ENCODE measurements at regions not wholly inside any gene's neighbourhood (a gene's known extent, or its start where the extent isn't known, plus 50 kb on each side); places are given as distances from the start of the nearest gene placed in this dataset.

GRCh38 chr12:17108877-17109541 is 503.0 kb upstream of the LMO3 start:
- Histone ChIP-seq H3K9me3 (no peaks in the 10 kb centered on the region), H3K36me3 (no peaks in the 10 kb centered on the region), H3K4me1 (no peaks in the 10 kb centered on the region), H3K4me3 (no peak overlapping the region), H3K27ac (no peak overlapping the region), H3K27me3 (no peaks in the 10 kb centered on the region)
- DNase-seq: no peak
- TF ChIP-seq CTCF (IDR thresholded peaks at IDR 0.05) (no peak), POLR2A (IDR thresholded peaks at IDR 0.05) (no peak)

GRCh38 chr12:17104801-17105200 is 498.8 kb upstream of the LMO3 start:
- Histone ChIP-seq H3K36me3 (no peaks in the 10 kb centered on the region), H3K27ac (no peak overlapping the region), H3K9me3 (no peaks in the 10 kb centered on the region), H3K27me3 (no peaks in the 10 kb centered on the region), H3K4me1 (no peaks in the 10 kb centered on the region), H3K4me3 (no peak overlapping the region)
- no peak for DNase-seq
- no peak for TF ChIP-seq CTCF (IDR thresholded peaks at IDR 0.05)
- no peak for TF ChIP-seq POLR2A (IDR thresholded peaks at IDR 0.05)

- H3K36me3 ChIP-seq: no peaks in the 10 kb centered on the region
- no peaks in the 10 kb centered on the region for H3K27me3 ChIP-seq
- no peaks in the 10 kb centered on the region for H3K9me3 ChIP-seq
- H3K4me1 ChIP-seq: no peaks in the 10 kb centered on the region
- TF ChIP-seq POLR2A (IDR thresholded peaks at IDR 0.05): no peak
- DNase-seq: no peak
- H3K27ac ChIP-seq: no peak overlapping the region
- no peak overlapping the region for H3K4me3 ChIP-seq
These were observed 491.7 kb upstream of the LMO3 start for GRCh38 chr12:17097674-17098073.

GRCh38 chr12:17084831-17085230 is 478.9 kb upstream of the LMO3 start:
- Histone ChIP-seq H3K27me3 (no peaks in the 10 kb centered on the region), H3K4me3 (no peak overlapping the region), H3K9me3 (no peaks in the 10 kb centered on the region), H3K4me1 (no peaks in the 10 kb centered on the region), H3K36me3 (no peaks in the 10 kb centered on the region), H3K27ac (no peak overlapping the region)
- no peak for TF ChIP-seq CTCF (IDR thresholded peaks at IDR 0.05)
- DNase-seq: no peak

- Histone ChIP-seq H3K27ac (no peak overlapping the region), H3K9me3 (no peaks in the 10 kb centered on the region), H3K36me3 (no peaks in the 10 kb centered on the region), H3K4me1 (no peaks in the 10 kb centered on the region), H3K27me3 (no peaks in the 10 kb centered on the region), H3K4me3 (no peak overlapping the region)
- DNase-seq: no peak
- no peak for TF ChIP-seq POLR2A (IDR thresholded peaks at IDR 0.05)
- TF ChIP-seq CTCF (IDR thresholded peaks at IDR 0.05): no peak
These were observed 473.4 kb upstream of the LMO3 start for GRCh38 chr12:17079251-17079909.

- no peaks in the 10 kb centered on the region for H3K27me3 ChIP-seq
- H3K36me3 ChIP-seq: no peaks in the 10 kb centered on the region
- no peak for DNase-seq
- no peaks in the 10 kb centered on the region for H3K4me1 ChIP-seq
- no peak overlapping the region for H3K4me3 ChIP-seq
- no peak for TF ChIP-seq CTCF (IDR thresholded peaks at IDR 0.05)
- TF ChIP-seq POLR2A (IDR thresholded peaks at IDR 0.05): no peak
- no peak overlapping the region for H3K27ac ChIP-seq
- no peaks in the 10 kb centered on the region for H3K9me3 ChIP-seq
These were observed 471.6 kb upstream of the LMO3 start for GRCh38 chr12:17077594-17077993.

Data from Peyer's patch (tissue), 4 donors.